MM.1S (cell line): ENCODE measurements at regions not wholly inside any gene's neighbourhood (a gene's known extent, or its start where the extent isn't known, plus 50 kb on each side); places are given as distances from the start of the nearest gene placed in this dataset.

Experiments used
- DNase-seq: peaks from one replicate; pipeline ENCODE4 v3.0.0-alpha.2; 2015
- H2AFZ ChIP-seq: fragments of 300-600 bp; sonication (generic); 2 replicates; pipeline ENCODE4 v1.6.0; 2016; ENCODE audit warnings: antibody characterized with exemption, low read length
- H3F3A ChIP-seq: fragments of 300-600 bp; sonication (generic); 2 replicates; pipeline ENCODE4 v1.6.1; 2016; ENCODE audit warnings: mild to moderate bottlenecking, antibody characterized with exemption, low read length, moderate library complexity, mixed read lengths; ENCODE audit not compliant: insufficient read depth
- H3K27ac ChIP-seq: fragments of 300-600 bp; sonication (generic); 2 replicates; pipeline ENCODE4 v1.5.1; 2016; ENCODE audit warnings: mild to moderate bottlenecking, low read length
- H3K27me3 ChIP-seq: fragments of 300-600 bp; sonication (generic); replicated peaks from 2 replicates; pipeline ENCODE4 v1.6.0; 2016; ENCODE audit warnings: low read length; ENCODE audit not compliant: insufficient read depth
- H3K36me3 ChIP-seq: fragments of 300-600 bp; sonication (generic); replicated peaks from 2 replicates; pipeline ENCODE4 v1.6.1; 2016; ENCODE audit warnings: mild to moderate bottlenecking, low read length, mixed read lengths; ENCODE audit not compliant: insufficient read depth
- H3K4me1 ChIP-seq: fragments of 300-600 bp; sonication (generic); 2 replicates; pipeline ENCODE4 v1.6.1; 2016; ENCODE audit warnings: low read length, mixed read lengths
- H3K4me2 ChIP-seq: fragments of 300-600 bp; sonication (generic); 2 replicates; pipeline ENCODE4 v1.6.0; 2016; ENCODE audit warnings: low read depth, low read length
- H3K4me3 ChIP-seq: fragments of 300-600 bp; sonication (generic); 2 replicates; pipeline ENCODE4 v1.5.1; 2016; ENCODE audit warnings: low read length, mixed read lengths
- H3K79me2 ChIP-seq: fragments of 300-600 bp; sonication (generic); 2 replicates; pipeline ENCODE4 v1.6.1; 2016; ENCODE audit warnings: mixed run types, low read length, mixed read lengths
- H3K9ac ChIP-seq: fragments of 300-600 bp; sonication (generic); 2 replicates; pipeline ENCODE4 v1.6.1; 2016; ENCODE audit warnings: low read length, mixed read lengths
- H3K9me2 ChIP-seq: fragments of 300-600 bp; sonication (generic); replicated peaks from 2 replicates; pipeline ENCODE4 v1.6.1; 2016; ENCODE audit warnings: mild to moderate bottlenecking, low read length, mixed read lengths; ENCODE audit not compliant: insufficient read depth
- H3K9me3 ChIP-seq: fragments of 300-600 bp; sonication (generic); replicated peaks from 2 replicates; pipeline ENCODE4 v1.6.1; 2016; ENCODE audit warnings: mild to moderate bottlenecking, low read length, mixed read lengths; ENCODE audit not compliant: insufficient read depth
- H4K20me1 ChIP-seq: fragments of 300-600 bp; sonication (generic); 2 replicates; pipeline ENCODE4 v1.6.1; 2016; ENCODE audit warnings: mild to moderate bottlenecking, low read length, moderate library complexity, mixed read lengths; ENCODE audit not compliant: insufficient read depth
- EZH2 ChIP-seq: fragments of 300-600 bp; sonication (generic); optimal IDR thresholded peaks from 2 replicates; pipeline ENCODE3; 2017; ENCODE audit warnings: low read depth, mild to moderate bottlenecking, antibody characterized with exemption, low read length, mixed read lengths
- EZH2phosphoT487 ChIP-seq: fragments of 300-600 bp; sonication (generic); IDR thresholded peaks from 2 replicates; pipeline ENCODE4 v1.6.1; 2018; ENCODE audit warnings: antibody characterized with exemption, low read length
- TF ChIP-seq, protein P1 (sequence below): fragments of 300-600 bp; sonication (generic); IDR thresholded peaks from 2 replicates; pipeline ENCODE4 v1.5.1; 2016; ENCODE audit warnings: antibody characterized with exemption, low read length, mixed read lengths

DNA sequence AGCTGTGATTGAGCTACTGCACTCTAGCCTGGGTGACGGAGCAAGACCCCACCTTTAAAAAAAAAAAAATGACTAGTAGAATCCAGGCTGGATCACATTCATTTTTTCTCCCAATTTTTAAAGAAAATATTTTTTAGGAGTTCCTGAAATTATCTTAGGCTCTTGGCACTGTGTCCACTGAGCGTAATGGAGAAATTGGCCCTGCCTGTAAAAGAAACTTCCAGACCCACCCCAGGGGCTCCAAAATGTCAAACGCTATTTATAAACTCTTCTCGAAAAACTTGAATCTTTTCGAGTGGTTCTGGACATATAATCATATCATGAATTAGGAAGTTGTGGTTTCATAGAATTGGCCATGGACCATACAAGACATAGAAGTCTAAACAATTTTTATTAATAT lies 300.2 kb upstream of the RGMA start:
- H3K9me3 ChIP-seq = no peaks in the 10 kb centered on the region
- no peak overlapping the region for H2AFZ ChIP-seq
- no peaks in the 10 kb centered on the region for H3K79me2 ChIP-seq
- H3K27me3 ChIP-seq = no peaks in the 10 kb centered on the region
- H3K4me2 ChIP-seq = no peak overlapping the region
- no peaks in the 10 kb centered on the region for H3K4me1 ChIP-seq
- H3F3A ChIP-seq = no peaks in the 10 kb centered on the region
- TF ChIP-seq EZH2 (no peak), EZH2phosphoT487 (no peak)
- TF ChIP-seq, protein P1, sequence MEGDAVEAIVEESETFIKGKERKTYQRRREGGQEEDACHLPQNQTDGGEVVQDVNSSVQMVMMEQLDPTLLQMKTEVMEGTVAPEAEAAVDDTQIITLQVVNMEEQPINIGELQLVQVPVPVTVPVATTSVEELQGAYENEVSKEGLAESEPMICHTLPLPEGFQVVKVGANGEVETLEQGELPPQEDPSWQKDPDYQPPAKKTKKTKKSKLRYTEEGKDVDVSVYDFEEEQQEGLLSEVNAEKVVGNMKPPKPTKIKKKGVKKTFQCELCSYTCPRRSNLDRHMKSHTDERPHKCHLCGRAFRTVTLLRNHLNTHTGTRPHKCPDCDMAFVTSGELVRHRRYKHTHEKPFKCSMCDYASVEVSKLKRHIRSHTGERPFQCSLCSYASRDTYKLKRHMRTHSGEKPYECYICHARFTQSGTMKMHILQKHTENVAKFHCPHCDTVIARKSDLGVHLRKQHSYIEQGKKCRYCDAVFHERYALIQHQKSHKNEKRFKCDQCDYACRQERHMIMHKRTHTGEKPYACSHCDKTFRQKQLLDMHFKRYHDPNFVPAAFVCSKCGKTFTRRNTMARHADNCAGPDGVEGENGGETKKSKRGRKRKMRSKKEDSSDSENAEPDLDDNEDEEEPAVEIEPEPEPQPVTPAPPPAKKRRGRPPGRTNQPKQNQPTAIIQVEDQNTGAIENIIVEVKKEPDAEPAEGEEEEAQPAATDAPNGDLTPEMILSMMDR = no peak
- H3K4me3 ChIP-seq = no peak overlapping the region
- H4K20me1 ChIP-seq = no peaks in the 10 kb centered on the region
- no peak overlapping the region for H3K9ac ChIP-seq
- no peaks in the 10 kb centered on the region for H3K9me2 ChIP-seq
- H3K27ac ChIP-seq = no peak overlapping the region
- H3K36me3 ChIP-seq = no peaks in the 10 kb centered on the region
- DNase-seq = no peak

DNA sequence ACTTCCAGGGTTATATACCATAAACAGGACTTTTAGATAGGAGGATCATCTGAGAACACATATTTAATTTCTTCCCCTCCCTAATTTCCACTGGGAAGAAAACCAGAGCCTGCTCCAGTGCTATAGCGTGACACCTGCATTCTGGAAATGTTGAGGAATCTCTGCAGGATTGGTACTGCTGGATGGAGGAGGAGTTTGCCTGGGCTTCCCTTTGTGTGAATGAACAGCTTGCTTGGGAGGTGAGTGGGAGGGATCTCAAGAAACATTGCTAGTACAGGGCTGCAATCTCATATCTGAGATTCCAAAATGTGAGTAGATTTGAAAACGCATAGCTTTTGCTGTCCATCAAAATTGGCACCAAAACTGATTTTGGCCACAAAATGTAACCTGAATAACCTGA lies 295.9 kb upstream of the RGMA start:
- Histone ChIP-seq H3K27ac (no peak overlapping the region), H3K36me3 (no peaks in the 10 kb centered on the region), H3K4me1 (no peaks in the 10 kb centered on the region), H3K4me2 (no peak overlapping the region), H4K20me1 (no peaks in the 10 kb centered on the region), H3K9me2 (no peaks in the 10 kb centered on the region), H3K9ac (no peak overlapping the region), H3K27me3 (no peaks in the 10 kb centered on the region), H3K79me2 (no peaks in the 10 kb centered on the region), H3K4me3 (no peak overlapping the region), H3K9me3 (no peaks in the 10 kb centered on the region), H3F3A (no peaks in the 10 kb centered on the region), H2AFZ (no peak overlapping the region)
- TF ChIP-seq, protein P1 = no peak
- TF ChIP-seq EZH2phosphoT487 (no peak), EZH2 (no peak)
- DNase-seq = no peak

DNA sequence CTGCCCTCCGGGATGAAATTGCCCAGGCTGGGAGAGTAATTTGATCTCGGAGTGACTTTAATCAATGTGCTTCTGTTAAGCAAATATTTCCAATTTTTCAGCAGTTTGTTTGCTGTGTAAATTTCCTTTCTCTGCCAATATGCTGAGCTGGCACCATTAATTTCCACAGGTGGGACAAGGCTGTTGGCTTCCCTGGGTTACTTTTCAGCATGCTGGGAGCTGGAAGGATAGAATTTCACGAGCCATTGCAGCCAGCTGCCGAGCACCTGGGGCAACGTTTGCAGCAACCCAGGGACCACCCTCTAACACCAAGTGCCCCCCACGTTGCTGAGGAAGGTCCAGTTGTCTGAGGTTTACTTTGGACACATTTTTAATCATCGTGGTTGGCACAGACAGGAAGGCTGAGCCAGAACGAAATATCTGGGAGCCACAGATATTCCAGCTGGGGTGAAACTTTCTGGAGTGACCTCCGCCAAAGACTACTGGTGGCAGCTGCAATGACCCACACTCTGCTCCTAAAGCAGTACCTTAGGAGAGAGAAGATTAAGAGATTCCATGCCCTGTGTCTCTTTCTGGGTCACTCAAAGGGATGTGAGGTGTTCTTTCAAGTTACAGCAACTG lies 293.3 kb upstream of the RGMA start:
- TF ChIP-seq, protein P1 = no peak
- TF ChIP-seq EZH2phosphoT487 (no peak), EZH2 (no peak)
- Histone ChIP-seq H3K4me2 (no peak overlapping the region), H3K9ac (no peak overlapping the region), H3K79me2 (no peaks in the 10 kb centered on the region), H2AFZ (no peak overlapping the region), H3K27me3 (no peaks in the 10 kb centered on the region), H3K4me3 (no peak overlapping the region), H4K20me1 (no peaks in the 10 kb centered on the region), H3F3A (no peaks in the 10 kb centered on the region), H3K4me1 (no peaks in the 10 kb centered on the region), H3K9me2 (no peaks in the 10 kb centered on the region), H3K36me3 (no peaks in the 10 kb centered on the region), H3K9me3 (no peaks in the 10 kb centered on the region), H3K27ac (no peak overlapping the region)
- no peak for DNase-seq
